ENCODE measurements at regions not wholly inside any gene's neighbourhood (a gene's known extent, or its start where the extent isn't known, plus 50 kb on each side); places are given as distances from the start of the nearest gene placed in this dataset.
"Not testable (repeated sequence)": the region's sequence is repeated elsewhere in the genome, so short reads cannot be mapped to it uniquely, and the experiment has no call there.

- ChIA-PET POLR2A (no interaction called here), CTCF (no interaction called here)
- Histone ChIP-seq H3K4me1 (no peaks in the 10 kb centered on the region), H3K4me2 (no peak overlapping the region), H3K4me3 (no peak overlapping the region), H3K27ac (no peak overlapping the region), H3K9me3 (no peaks in the 10 kb centered on the region)
- no peak for TF ChIP-seq TFCP2L1 (CRISPR knock-in tag; IDR thresholded peaks at IDR 0.05)
- TF ChIP-seq KDM1A (IDR thresholded peaks at IDR 0.05; ENCODE audit: low read depth): no peak
- TF ChIP-seq MAZ (IDR thresholded peaks at IDR 0.05; ENCODE audit: borderline replicate concordance, low read depth, low read length): no peak
- TF ChIP-seq ZNF302 (CRISPR knock-in tag; IDR thresholded peaks at IDR 0.05): no peak
- no peak for TF ChIP-seq CHD4 (IDR thresholded peaks at IDR 0.05; ENCODE audit: borderline replicate concordance)
- no peak for TF ChIP-seq HES2 (IDR thresholded peaks at IDR 0.05)
- TF ChIP-seq MAFK (IDR thresholded peaks at IDR 0.05; ENCODE audit: partially characterized antibody): no peak
- TF ChIP-seq CEBPB (IDR thresholded peaks at IDR 0.05): no peak
- 0% methylated on average over 1 of the region's 1 CpG for WGBS (ENCODE audit: missing lambda C conversion rate)
- FAIRE-seq (no peak), ATAC-seq (no peak), DNase-seq (ENCODE audit: low read depth in 1 of 2, low spot score in 1 of 2) (no peak)
Observed at GRCh38 chr10:53508197-53508596, 735.6 kb upstream of the MBL2 start.

- DNase-seq (ENCODE audit: low read depth in 1 of 2, low spot score in 1 of 2); H3K9me3 ChIP-seq; FAIRE-seq; H3K4me2 ChIP-seq; H3K4me3 ChIP-seq; H3K4me1 ChIP-seq; POLR2A ChIA-PET; ATAC-seq; H3K27ac ChIP-seq; CTCF ChIA-PET: not testable (repeated sequence)
- WGBS (ENCODE audit: missing lambda C conversion rate): 43% methylated on average over 2 of the region's 2 CpGs
Observed at GRCh38 chr10:53504492-53504891, 731.9 kb upstream of the MBL2 start.

GRCh38 chr10:53491774-53492173 lies 719.2 kb upstream of the MBL2 start:
- H3K27ac ChIP-seq: no peak overlapping the region
- H3K4me1 ChIP-seq: no peaks in the 10 kb centered on the region
- no peaks in the 10 kb centered on the region for H3K9me3 ChIP-seq
- ChIA-PET CTCF (no interaction called here), POLR2A (no interaction called here)
- no peak for ATAC-seq
- no peak for DNase-seq (ENCODE audit: low read depth in 1 of 2, low spot score in 1 of 2)
- no peak overlapping the region for H3K4me2 ChIP-seq
- 18% methylated on average over 2 of the region's 2 CpGs for WGBS (ENCODE audit: missing lambda C conversion rate)
- TF ChIP-seq ATOH8 (CRISPR knock-in tag; IDR thresholded peaks at IDR 0.05; ENCODE audit: low read depth): no peak
- no peak for TF ChIP-seq JUN (IDR thresholded peaks at IDR 0.05)
- TF ChIP-seq KDM1A (IDR thresholded peaks at IDR 0.05; ENCODE audit: low read depth): no peak
- no peak for TF ChIP-seq ZNF302 (CRISPR knock-in tag; IDR thresholded peaks at IDR 0.05)
- no peak for TF ChIP-seq CHD4 (IDR thresholded peaks at IDR 0.05; ENCODE audit: borderline replicate concordance)
- TF ChIP-seq CEBPB (IDR thresholded peaks at IDR 0.05): no peak
- no peak for TF ChIP-seq USF2 (IDR thresholded peaks at IDR 0.05)
- H3K4me3 ChIP-seq: no peak overlapping the region
- no peak for FAIRE-seq

GRCh38 chr10:53490553-53490952 lies 718.0 kb upstream of the MBL2 start:
- ChIA-PET POLR2A (no interaction called here), CTCF (no interaction called here)
- WGBS (ENCODE audit: missing lambda C conversion rate): 25% methylated on average over 1 of the region's 1 CpG
- no peak overlapping the region for H3K27ac ChIP-seq
- no peak overlapping the region for H3K4me2 ChIP-seq
- no peaks in the 10 kb centered on the region for H3K9me3 ChIP-seq
- no peak overlapping the region for H3K4me3 ChIP-seq
- H3K4me1 ChIP-seq: no peaks in the 10 kb centered on the region
- FAIRE-seq: no peak
- no peak for TF ChIP-seq ATOH8 (CRISPR knock-in tag; IDR thresholded peaks at IDR 0.05; ENCODE audit: low read depth)
- no peak for TF ChIP-seq NR3C1 (IDR thresholded peaks at IDR 0.05)
- TF ChIP-seq E2F6 (IDR thresholded peaks at IDR 0.05; ENCODE audit: borderline replicate concordance, low read depth): no peak
- TF ChIP-seq HOXB5 (CRISPR knock-in tag; IDR thresholded peaks at IDR 0.05): no peak
- no peak for TF ChIP-seq REST (IDR thresholded peaks at IDR 0.05)
- TF ChIP-seq RFX5 (IDR thresholded peaks at IDR 0.05): no peak
- no peak for TF ChIP-seq JUN (IDR thresholded peaks at IDR 0.05)
- no peak for TF ChIP-seq USF2 (IDR thresholded peaks at IDR 0.05)
- TF ChIP-seq PHF8 (IDR thresholded peaks at IDR 0.05; ENCODE audit: borderline replicate concordance, low read depth): no peak
- no peak for TF ChIP-seq GATA3 (IDR thresholded peaks at IDR 0.05; ENCODE audit: borderline replicate concordance)
- no peak for TF ChIP-seq CHD4 (IDR thresholded peaks at IDR 0.05; ENCODE audit: borderline replicate concordance)
- TF ChIP-seq PBX3 (IDR thresholded peaks at IDR 0.05): no peak
- TF ChIP-seq EHF (CRISPR knock-in tag; IDR thresholded peaks at IDR 0.05): no peak
- DNase-seq (ENCODE audit: low read depth in 1 of 2, low spot score in 1 of 2): no peak
- no peak for ATAC-seq

All from A549 (cell line).